ENCODE measurements at regions not wholly inside any gene's neighbourhood (a gene's known extent, or its start where the extent isn't known, plus 50 kb on each side); places are given as distances from the start of the nearest gene placed in this dataset.

DNA sequence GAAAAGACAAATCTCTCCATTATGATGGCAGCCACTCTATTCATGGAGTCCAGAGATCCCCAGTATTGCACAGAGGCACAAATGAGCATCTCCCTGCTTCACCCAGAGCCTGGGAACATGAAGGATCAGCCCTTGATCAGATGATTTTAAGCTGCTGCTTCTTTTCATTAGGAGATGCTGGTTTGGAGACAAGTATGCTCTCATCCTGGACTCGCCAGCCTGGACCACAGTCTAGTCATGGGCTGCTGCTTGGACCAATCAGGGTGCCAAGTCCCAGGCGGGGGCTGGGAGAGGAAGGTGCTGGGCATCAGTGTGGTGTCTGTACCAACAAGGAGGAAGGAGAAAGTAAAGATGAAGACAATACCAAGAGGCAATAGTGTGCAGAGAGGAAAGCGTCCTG is 195.7 kb upstream of the FOXQ1 start:
- TF ChIP-seq POLR2A (IDR thresholded peaks at IDR 0.05; ENCODE audit: low read depth, low read length) = no peak
- no peak for TF ChIP-seq POLR2AphosphoS5 (IDR thresholded peaks at IDR 0.05; ENCODE audit: low read depth, low read length)
- TF ChIP-seq SPI1 (IDR thresholded peaks at IDR 0.05; ENCODE audit: low read depth, low read length) = no peak
